Mesodermal cell (in vitro differentiated cells): ENCODE measurements at regions not wholly inside any gene's neighbourhood (a gene's known extent, or its start where the extent isn't known, plus 50 kb on each side); places are given as distances from the start of the nearest gene placed in this dataset.
"Not testable (repeated sequence)": the region's sequence is repeated elsewhere in the genome, so short reads cannot be mapped to it uniquely, and the experiment has no call there.

Experiments
- H3K27ac ChIP-seq: 2 replicates; pipeline ENCODE4 v1.7.0; 2013; ENCODE audit warnings: mild to moderate bottlenecking, low read depth, low read length, moderate library complexity; ENCODE audit not compliant: severe bottlenecking
- H3K36me3 ChIP-seq: 2 replicates; pipeline ENCODE4 v1.7.1; 2013; ENCODE audit warnings: mild to moderate bottlenecking, low read length, moderate library complexity; ENCODE audit not compliant: control insufficient read depth, insufficient read depth
- H3K4me1 ChIP-seq: one replicate; pipeline ENCODE4 v1.7.1; 2013; ENCODE audit warnings: mild to moderate bottlenecking, low read length; ENCODE audit not compliant: insufficient read depth, control insufficient read depth, poor library complexity, severe bottlenecking
- H3K4me3 ChIP-seq: 2 replicates; pipeline ENCODE4 v1.7.0; 2013; ENCODE audit warnings: low read length, control low read depth, mild to moderate bottlenecking; ENCODE audit not compliant: insufficient read depth, poor library complexity, severe bottlenecking; ENCODE audit errors: extremely low read depth
- H3K9me3 ChIP-seq: 2 replicates; pipeline ENCODE4 v1.7.1; 2013; ENCODE audit warnings: mild to moderate bottlenecking, low read length, moderate library complexity; ENCODE audit not compliant: control insufficient read depth
- WGBS, 2 experiments: methylation state at CpG; one replicate each; pipeline ENCODE4 v1.1.5; 2013; ENCODE audit warnings: missing lambda C conversion rate in 2 of 2; ENCODE audit not compliant: insufficient coverage in 2 of 2; 5-methylcytosine and 5-hydroxymethylcytosine counted together

- not testable (repeated sequence) for H3K36me3 ChIP-seq, H3K4me1 ChIP-seq, H3K9me3 ChIP-seq, H3K27ac ChIP-seq, H3K4me3 ChIP-seq
- 92 to 100% methylated on average over 4 of the region's 5 CpGs for WGBS, 2 experiments
Observed at GRCh38 chr14:49243777-49244176, 342.4 kb downstream of the RPS29 start.

GRCh38 chr14:49240383-49240782, 345.8 kb downstream of the RPS29 start:
- no peaks in the 10 kb centered on the region for H3K36me3 ChIP-seq
- no peak overlapping the region for H3K4me3 ChIP-seq
- no peak overlapping the region for H3K27ac ChIP-seq
- H3K4me1 ChIP-seq, result no peaks in the 10 kb centered on the region
- peaks cover 8% of the 10 kb centered on the region for H3K9me3 ChIP-seq
- WGBS, 2 experiments, result 85 to 95% methylated on average over 4 of the region's 4 CpGs

GRCh38 chr14:49228552-49228951, 357.6 kb downstream of the RPS29 start:
- Histone ChIP-seq H3K4me1 (no peaks in the 10 kb centered on the region), H3K27ac (no peak overlapping the region), H3K9me3 (no peaks in the 10 kb centered on the region), H3K36me3 (no peaks in the 10 kb centered on the region), H3K4me3 (no peak overlapping the region)
- 93 to 96% methylated on average over 2 to 3 of the region's 4 CpGs for WGBS, 2 experiments

- no peak overlapping the region for H3K27ac ChIP-seq
- H3K4me3 ChIP-seq, result no peak overlapping the region
- WGBS, 2 experiments, result 84 to 89% methylated on average over 3 of the region's 3 CpGs
- H3K36me3 ChIP-seq, result no peaks in the 10 kb centered on the region
- H3K9me3 ChIP-seq, result no peaks in the 10 kb centered on the region
- peaks cover 4% of the 10 kb centered on the region for H3K4me1 ChIP-seq
Observed at GRCh38 chr14:49221316-49221715, 364.9 kb downstream of the RPS29 start.

GRCh38 chr14:49220492-49220891, 365.7 kb downstream of the RPS29 start:
- Histone ChIP-seq H3K36me3 (no peaks in the 10 kb centered on the region), H3K27ac (no peak overlapping the region), H3K4me1 (peaks cover 4% of the 10 kb centered on the region), H3K4me3 (no peak overlapping the region), H3K9me3 (no peaks in the 10 kb centered on the region)
- 73 to 94% methylated on average over 2 of the region's 3 CpGs for WGBS, 2 experiments

GRCh38 chr14:49218436-49219092, 367.6 kb downstream of the RPS29 start:
- no peak overlapping the region for H3K27ac ChIP-seq
- 76 to 89% methylated on average over 4 to 5 of the region's 5 CpGs for WGBS, 2 experiments
- H3K4me1 ChIP-seq, result peaks cover 4% of the 10 kb centered on the region
- no peaks in the 10 kb centered on the region for H3K9me3 ChIP-seq
- no peak overlapping the region for H3K4me3 ChIP-seq
- H3K36me3 ChIP-seq, result no peaks in the 10 kb centered on the region

GRCh38 chr14:49212721-49213120, 373.5 kb downstream of the RPS29 start:
- H3K36me3 ChIP-seq, result no peaks in the 10 kb centered on the region
- H3K4me1 ChIP-seq, result no peaks in the 10 kb centered on the region
- H3K27ac ChIP-seq, result no peak overlapping the region
- no peaks in the 10 kb centered on the region for H3K9me3 ChIP-seq
- H3K4me3 ChIP-seq, result no peak overlapping the region
- 76 to 79% methylated on average over 2 of the region's 4 CpGs for WGBS, 2 experiments

- no CpG with 5 or more reads among the region's 1 CpG for WGBS, 2 experiments
- no peak overlapping the region for H3K27ac ChIP-seq
- no peak overlapping the region for H3K4me3 ChIP-seq
- no peaks in the 10 kb centered on the region for H3K4me1 ChIP-seq
- H3K36me3 ChIP-seq, result no peaks in the 10 kb centered on the region
- no peaks in the 10 kb centered on the region for H3K9me3 ChIP-seq
Observed at GRCh38 chr14:49209416-49209815, 376.8 kb downstream of the RPS29 start.

- Histone ChIP-seq H3K4me3 (no peak overlapping the region), H3K36me3 (no peaks in the 10 kb centered on the region), H3K4me1 (no peaks in the 10 kb centered on the region), H3K9me3 (no peaks in the 10 kb centered on the region), H3K27ac (no peak overlapping the region)
- WGBS, 2 experiments, result 86 to 87% methylated on average over 5 to 6 of the region's 9 CpGs
Observed at GRCh38 chr14:49206828-49207227, 379.4 kb downstream of the RPS29 start.

GRCh38 chr14:49203676-49204075, 382.5 kb downstream of the RPS29 start:
- H3K4me1 ChIP-seq, result peaks cover 6% of the 10 kb centered on the region
- no peaks in the 10 kb centered on the region for H3K9me3 ChIP-seq
- no peak overlapping the region for H3K27ac ChIP-seq
- no peaks in the 10 kb centered on the region for H3K36me3 ChIP-seq
- 68 to 71% methylated on average over 1 to 2 of the region's 2 CpGs for WGBS, 2 experiments
- H3K4me3 ChIP-seq, result no peak overlapping the region

GRCh38 chr14:49199159-49199558, 387.0 kb downstream of the RPS29 start:
- no peaks in the 10 kb centered on the region for H3K36me3 ChIP-seq
- no peak overlapping the region for H3K27ac ChIP-seq
- no peak overlapping the region for H3K4me3 ChIP-seq
- no peaks in the 10 kb centered on the region for H3K9me3 ChIP-seq
- 83 to 84% methylated on average over 2 of the region's 4 CpGs for WGBS, 2 experiments
- peaks cover 6% of the 10 kb centered on the region for H3K4me1 ChIP-seq
